H1 (cell line): ENCODE measurements at regions not wholly inside any gene's neighbourhood (a gene's known extent, or its start where the extent isn't known, plus 50 kb on each side); places are given as distances from the start of the nearest gene placed in this dataset.

ENCODE experiments used
- CEBPB ChIP-seq: IDR thresholded peaks from 2 replicates; pipeline ENCODE4 v1.6.1; 2012; ENCODE audit warnings: low read depth, low read length
- EGR1 ChIP-seq: IDR thresholded peaks from 2 replicates; pipeline ENCODE4 v1.6.1; 2011; ENCODE audit warnings: low read depth, low read length, borderline replicate concordance
- SUZ12 ChIP-seq: fragments of 200-600 bp; sonication (generic); IDR thresholded peaks from 2 replicates; pipeline ENCODE4 v1.6.1; 2012; ENCODE audit warnings: mild to moderate bottlenecking, inconsistent platforms, low read length, moderate library complexity, mixed read lengths
- TF ChIP-seq, protein P1 (sequence below): IDR thresholded peaks from 2 replicates; pipeline ENCODE4 v1.6.1; 2011; ENCODE audit warnings: low read depth, mild to moderate bottlenecking, low read length; ENCODE audit not compliant: insufficient read depth

DNA sequence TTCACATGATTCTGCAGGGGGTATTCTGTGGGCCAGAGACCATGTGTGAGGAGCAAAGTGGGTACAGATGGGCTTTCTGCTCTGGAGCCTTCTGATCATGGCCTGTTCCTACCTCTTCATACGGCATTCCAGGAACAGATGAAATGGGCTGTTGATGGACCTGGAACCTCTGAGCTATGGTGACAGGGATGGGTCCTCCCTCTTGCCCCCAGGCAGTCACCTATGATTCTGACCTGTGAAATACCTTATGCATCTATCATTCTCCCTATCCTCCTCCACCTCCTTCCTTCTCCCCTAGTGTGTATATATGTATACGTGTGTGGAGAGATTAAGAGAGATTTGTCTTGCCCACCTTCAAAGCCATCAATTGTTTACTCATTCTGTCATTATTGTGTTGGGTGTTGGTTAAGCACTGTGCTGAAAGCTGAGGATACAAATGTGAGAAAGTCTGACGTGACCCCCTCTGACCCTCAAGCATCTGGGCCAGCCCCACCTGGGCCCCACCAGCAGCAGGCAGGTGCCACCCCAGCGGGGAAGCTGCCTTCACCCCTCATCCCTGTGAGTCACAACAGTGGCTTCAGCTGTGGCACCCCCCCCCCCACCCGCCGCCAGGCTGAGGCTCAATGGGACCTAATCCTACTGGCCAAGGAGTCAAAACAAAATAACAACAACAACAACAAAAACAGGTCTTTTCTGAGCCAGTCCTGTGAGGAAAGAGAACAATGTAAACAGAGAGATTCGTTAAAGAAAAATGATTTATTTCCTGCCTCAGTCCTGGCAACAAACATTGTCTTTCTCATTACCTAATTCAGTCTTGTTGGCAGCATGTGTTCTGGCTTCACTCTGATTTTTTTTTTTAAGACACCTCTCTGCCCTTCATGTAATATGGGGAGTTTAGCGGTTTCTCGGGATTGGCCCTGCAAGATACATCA, 103.8 kb upstream of the CDC42EP3 start (continued):
- TF ChIP-seq CEBPB (no peak), EGR1 (no peak), SUZ12 (no peak)
- TF ChIP-seq, protein P1, sequence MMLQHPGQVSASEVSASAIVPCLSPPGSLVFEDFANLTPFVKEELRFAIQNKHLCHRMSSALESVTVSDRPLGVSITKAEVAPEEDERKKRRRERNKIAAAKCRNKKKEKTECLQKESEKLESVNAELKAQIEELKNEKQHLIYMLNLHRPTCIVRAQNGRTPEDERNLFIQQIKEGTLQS, result no peak
